Endothelial cell of umbilical vein (primary cell): ENCODE measurements at regions not wholly inside any gene's neighbourhood (a gene's known extent, or its start where the extent isn't known, plus 50 kb on each side); places are given as distances from the start of the nearest gene placed in this dataset.

Source experiments
- BruUV-seq: library from RNA; stranded (reverse); fragments of 400-500 nt; replicated peaks from 2 replicates; lab custom pipeline; 2021; lab: Mats Ljungman, UMichigan
- CTCF ChIA-PET: fragments of 300-600, 350-600 bp; sonication (Branson Sonifier 250); formaldehyde crosslinking; loops from one replicate; lab custom pipeline; 2021; ENCODE audit warnings: antibody characterized with exemption, inconsistent platforms; lab: Charles Lee
- POLR2A ChIA-PET: fragments of 300-600, 350-600 bp; sonication (Branson Sonifier 250); formaldehyde crosslinking; loops from one replicate; lab custom pipeline; 2021; ENCODE audit warnings: antibody characterized with exemption, inconsistent platforms; lab: Charles Lee
- DNase-seq: peaks from one replicate; pipeline ENCODE4 v3.0.0-alpha.2; 2011; ENCODE audit warnings: low read depth, low spot score
- FAIRE-seq: peaks from 2 replicates; lab custom pipeline; 2011; peaks lifted over from hg19 to GRCh38; lab: Jason Lieb, UNC
- H2AFZ ChIP-seq: 2 replicates; pipeline ENCODE4 v1.6.0; 2012; ENCODE audit warnings: low read depth, low read length, control low read depth, inconsistent platforms
- H3K27ac ChIP-seq: 2 replicates; pipeline ENCODE4 v1.5.1; 2011; ENCODE audit warnings: low read depth, mild to moderate bottlenecking, control low read depth, low read length, moderate library complexity; ENCODE audit not compliant: insufficient read depth
- H3K27me3 ChIP-seq, 2 experiments: 2 replicates each; pipeline versions ENCODE4 v1.6.0 to v1.6.1; 2011; ENCODE audit warnings: low read length in 2 of 2, mixed read lengths in 1 of 2; ENCODE audit not compliant: control insufficient read depth in 2 of 2, insufficient read depth in 2 of 2
- H3K36me3 ChIP-seq, 2 experiments: 2 replicates in 1 of 2; 3 replicates in 1 of 2; pipeline ENCODE4 v1.5.1; 2011; ENCODE audit warnings: low read length in 2 of 2, mild to moderate bottlenecking in 1 of 2, moderate library complexity in 1 of 2; ENCODE audit not compliant: control insufficient read depth in 2 of 2, insufficient read depth in 2 of 2; ENCODE audit errors: extremely low read depth in 1 of 2
- H3K4me1 ChIP-seq: 3 replicates; pipeline ENCODE4 v1.5.1; 2011; ENCODE audit warnings: mild to moderate bottlenecking, low read length; ENCODE audit not compliant: control insufficient read depth, insufficient read depth; ENCODE audit errors: extremely low read depth
- H3K4me2 ChIP-seq: 2 replicates; pipeline ENCODE4 v1.6.1; 2011; ENCODE audit warnings: low read length, control low read depth, mixed read lengths; ENCODE audit not compliant: insufficient read depth
- H3K4me3 ChIP-seq, 3 experiments: fragments of 200-600 bp in 1 of 3; sonication (generic), shearing (Covaris generic) in 1 of 3; replicated peaks in 1 of 3; 2 replicates each; pipeline ENCODE4 v1.5.1; 2011 to 2016; ENCODE audit warnings: control low read depth in 3 of 3, low read length in 3 of 3, mild to moderate bottlenecking in 2 of 3, inconsistent platforms in 1 of 3, low read depth in 1 of 3, moderate library complexity in 1 of 3; ENCODE audit not compliant: insufficient read depth in 1 of 3
- H3K79me2 ChIP-seq: 2 replicates; pipeline ENCODE4 v1.6.0; 2012; ENCODE audit warnings: low read length, inconsistent platforms; ENCODE audit not compliant: control insufficient read depth, insufficient read depth
- H3K9ac ChIP-seq: replicated peaks from 2 replicates; pipeline ENCODE3; 2011; ENCODE audit warnings: low read length, control low read depth; ENCODE audit not compliant: insufficient read depth; ENCODE audit errors: extremely low read depth
- H3K9me1 ChIP-seq: replicated peaks from 3 replicates; pipeline ENCODE4 v1.6.0; 2011; ENCODE audit warnings: mild to moderate bottlenecking, low read length; ENCODE audit not compliant: control insufficient read depth, insufficient read depth; ENCODE audit errors: extremely low read depth
- H3K9me3 ChIP-seq: replicated peaks from 2 replicates; pipeline ENCODE4 v1.5.1; 2012; ENCODE audit warnings: low read length, inconsistent platforms; ENCODE audit not compliant: control insufficient read depth, insufficient read depth
- H4K20me1 ChIP-seq: replicated peaks from 2 replicates; pipeline ENCODE3; 2011; ENCODE audit warnings: mild to moderate bottlenecking, low read length; ENCODE audit not compliant: control insufficient read depth, insufficient read depth; ENCODE audit errors: extremely low read depth
- CTCF ChIP-seq, 2 donors: IDR thresholded peaks; 1 replicate in 1 of 2; 2 replicates in 1 of 2; pipeline ENCODE4 v1.5.1; 2011; ENCODE audit warnings: low read length in 2 of 2, mild to moderate bottlenecking in 2 of 2, moderate library complexity in 2 of 2, control low read depth in 1 of 2, inconsistent platforms in 1 of 2, low read depth in 1 of 2; ENCODE audit not compliant: insufficient read depth in 1 of 2; ENCODE audit errors: extremely low read depth in 1 of 2
- EZH2 ChIP-seq: IDR thresholded peaks from 2 replicates; pipeline ENCODE4 v1.6.1; 2012; ENCODE audit warnings: borderline replicate concordance, low read depth, mild to moderate bottlenecking, moderate library complexity, low read length, inconsistent platforms; ENCODE audit not compliant: severe bottlenecking
- FOS ChIP-seq: IDR thresholded peaks from 2 replicates; pipeline ENCODE4 v1.6.1; 2011; ENCODE audit warnings: mild to moderate bottlenecking, low read length, moderate library complexity, borderline replicate concordance; ENCODE audit not compliant: insufficient read depth
- GATA2 ChIP-seq: IDR thresholded peaks from 2 replicates; pipeline ENCODE4 v1.7.0; 2011; ENCODE audit warnings: low read depth, mild to moderate bottlenecking, moderate library complexity, mixed read lengths, low read length; ENCODE audit not compliant: insufficient read length, insufficient read depth
- JUN ChIP-seq: IDR thresholded peaks from 2 replicates; pipeline ENCODE4 v1.6.1; 2011; ENCODE audit warnings: borderline replicate concordance, low read depth; ENCODE audit not compliant: insufficient read length, insufficient read depth
- MAX ChIP-seq: IDR thresholded peaks from 2 replicates; pipeline ENCODE4 v1.6.1; 2011; ENCODE audit not compliant: insufficient read depth, insufficient read length
- MYC ChIP-seq: IDR thresholded peaks from one replicate; pipeline ENCODE4 v1.6.1; 2011; ENCODE audit warnings: mild to moderate bottlenecking, low read depth, low read length
- POLR2A ChIP-seq: IDR thresholded peaks from 2 replicates; pipeline ENCODE4 v1.6.1; 2012; ENCODE audit warnings: low read depth, mild to moderate bottlenecking, control low read depth, low read length
- POLR2AphosphoS5 ChIP-seq: IDR thresholded peaks from 2 replicates; pipeline ENCODE4 v1.6.1; 2012; ENCODE audit warnings: low read depth, mild to moderate bottlenecking, control low read depth, low read length, moderate library complexity; ENCODE audit not compliant: insufficient read depth
- dilution Hi-C: fragments of 300-500 bp; cut with MboI; formaldehyde crosslinking; loops from one replicate; pipeline ENCODE4 v1.15.0; 2019; ENCODE audit warnings: low sequenced_read_pairs; ENCODE audit not compliant: extremely low pct_ligation_motif_present
- intact Hi-C: fragments of 100-400 bp; cut with micrococcal nuclease; formaldehyde crosslinking; loops from one replicate; pipeline ENCODE4 v1.10.0; 2022

DNA sequence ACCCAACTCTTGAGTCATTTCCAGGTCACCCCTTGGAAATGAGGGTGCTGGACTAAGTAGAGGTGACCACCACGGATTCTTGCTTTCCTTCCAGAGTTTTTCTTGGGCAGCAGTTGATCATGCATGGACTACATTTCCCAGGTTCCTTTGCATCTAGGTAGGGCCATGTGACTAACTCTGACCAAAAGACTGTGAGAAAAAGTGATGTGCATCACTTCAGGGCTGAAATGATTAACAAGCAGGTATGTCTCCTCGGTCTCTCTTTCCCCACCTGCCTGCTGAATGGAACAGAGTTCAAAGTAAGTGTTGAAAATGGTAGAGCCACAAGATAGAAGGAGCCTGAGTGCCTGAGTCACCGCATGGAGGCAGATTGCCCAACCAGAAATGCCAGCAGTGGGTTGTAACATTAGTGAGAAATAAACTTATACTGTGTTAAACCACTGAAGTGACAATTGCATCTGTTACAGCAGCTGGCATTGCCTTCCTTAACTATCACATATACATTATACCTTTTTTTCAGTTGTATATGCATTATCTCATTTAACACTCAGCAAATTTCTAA lies 113.5 kb downstream of the MN1 start:
- DNase-seq: no peak
- Histone ChIP-seq H4K20me1 (no peaks in the 10 kb centered on the region), H3K9ac (no peak overlapping the region), H3K27me3 (peaks cover 0 to 7% of the 10 kb centered on the region in 2 experiments), H3K79me2 (no peaks in the 10 kb centered on the region), H3K4me1 (peaks cover 7% of the 10 kb centered on the region), H3K36me3 (no peaks in the 10 kb centered on the region), H3K9me3 (no peaks in the 10 kb centered on the region), H3K9me1 (no peaks in the 10 kb centered on the region), H3K27ac (no peak overlapping the region), H2AFZ (no peak overlapping the region), H3K4me3 (no peak overlapping the region), H3K4me2 (no peak overlapping the region)
- intact Hi-C loops: loop anchor here (5.0 kb wide), 1 partner anchor 114 kb away; the partner anchor contains the start of gene MN1
- BruUV-seq: no TSS peak
- ChIA-PET CTCF (no interaction called here), POLR2A (no interaction called here)
- FAIRE-seq: no peak
- dilution Hi-C loops: no loop called here
- no peak for TF ChIP-seq POLR2A
- TF ChIP-seq FOS: no peak
- no peak for TF ChIP-seq CTCF (IDR thresholded peaks at IDR 0.05; ENCODE audit: extremely low read depth in 1 of 2, insufficient read depth in 1 of 2, low read depth in 1 of 2, low read length in 2 of 2)
- no peak for TF ChIP-seq EZH2
- TF ChIP-seq JUN: no peak
- no peak for TF ChIP-seq GATA2
- TF ChIP-seq MAX: no peak
- TF ChIP-seq MYC: no peak
- TF ChIP-seq POLR2AphosphoS5: no peak
